Suprapubic skin (tissue), 4 donors: ENCODE measurements at regions not wholly inside any gene's neighbourhood (a gene's known extent, or its start where the extent isn't known, plus 50 kb on each side); places are given as distances from the start of the nearest gene placed in this dataset.

ENCODE experiments used
- DNase-seq, 2 donors: peaks; one replicate each; pipeline ENCODE4 v3.0.0-alpha.2; 2019; ENCODE audit warnings: low spot score in 2 of 2
- H3K27ac ChIP-seq: fragments of 200-600 bp; sonication (generic); one replicate; pipeline ENCODE4 v1.5.1; 2019
- H3K27me3 ChIP-seq: fragments of 200-600 bp; sonication (generic); one replicate; pipeline ENCODE4 v1.5.1; 2019
- H3K36me3 ChIP-seq: fragments of 200-600 bp; sonication (generic); one replicate; pipeline ENCODE4 v1.5.1; 2019
- H3K4me1 ChIP-seq: fragments of 200-600 bp; sonication (generic); one replicate; pipeline ENCODE4 v1.5.1; 2019
- H3K4me3 ChIP-seq: fragments of 200-600 bp; sonication (generic); one replicate; pipeline ENCODE4 v1.5.1; 2019; ENCODE audit warnings: mild to moderate bottlenecking
- H3K9me3 ChIP-seq: fragments of 200-600 bp; sonication (generic); one replicate; pipeline ENCODE4 v1.5.1; 2019
- EP300 ChIP-seq: sonication (generic); formaldehyde crosslinking; IDR thresholded peaks from one replicate; pipeline ENCODE4 v1.6.1; 2017; ENCODE audit warnings: antibody characterized with exemption
- POLR2A ChIP-seq, 2 donors: fragments of 450-650 bp; IDR thresholded peaks; one replicate each; pipeline ENCODE4 v1.6.1; 2017; ENCODE audit warnings: antibody characterized with exemption in 2 of 2, mild to moderate bottlenecking in 2 of 2, moderate library complexity in 2 of 2
- POLR2AphosphoS5 ChIP-seq, 3 donors: sonication (generic); formaldehyde crosslinking; IDR thresholded peaks; one replicate each; pipeline ENCODE4 v1.6.1; 2017; ENCODE audit warnings: antibody characterized with exemption in 3 of 3
- WGBS: methylation state at CpG from one replicate; pipeline ENCODE4 v1.1.5; 2018; 5-methylcytosine and 5-hydroxymethylcytosine counted together
- TF ChIP-seq, protein P1 (sequence below), 2 donors: fragments of 200-600 bp in 1 of 2; fragments of 450-650 bp in 1 of 2; sonication (generic) in 1 of 2; IDR thresholded peaks; one replicate each; pipeline ENCODE4 v1.5.1; 2016 to 2019; ENCODE audit warnings: antibody characterized with exemption in 2 of 2, mild to moderate bottlenecking in 1 of 2, moderate library complexity in 1 of 2

DNA sequence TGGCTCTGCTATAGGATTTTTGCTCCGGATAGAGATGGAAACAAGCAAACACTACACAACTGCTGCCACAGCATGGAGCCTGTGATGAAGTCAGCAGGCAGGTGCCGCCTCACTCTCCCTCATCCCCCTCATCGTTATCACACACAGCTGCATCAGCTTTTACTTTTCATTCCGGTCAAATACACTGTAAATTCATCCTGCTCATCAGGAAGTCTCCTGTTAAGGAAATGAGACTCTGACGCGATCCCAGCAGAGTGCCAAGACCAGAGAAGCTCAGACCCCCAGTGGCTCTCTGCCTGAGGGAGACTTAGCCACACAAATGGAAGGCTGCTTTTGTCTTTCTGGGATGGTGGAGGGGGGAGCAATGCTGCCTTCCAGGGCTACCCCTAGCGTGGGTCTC, 270.2 kb downstream of the ELAVL2 start:
- WGBS, result 39% methylated on average over 7 of the region's 7 CpGs
- no peak for DNase-seq
- TF ChIP-seq, protein P1, sequence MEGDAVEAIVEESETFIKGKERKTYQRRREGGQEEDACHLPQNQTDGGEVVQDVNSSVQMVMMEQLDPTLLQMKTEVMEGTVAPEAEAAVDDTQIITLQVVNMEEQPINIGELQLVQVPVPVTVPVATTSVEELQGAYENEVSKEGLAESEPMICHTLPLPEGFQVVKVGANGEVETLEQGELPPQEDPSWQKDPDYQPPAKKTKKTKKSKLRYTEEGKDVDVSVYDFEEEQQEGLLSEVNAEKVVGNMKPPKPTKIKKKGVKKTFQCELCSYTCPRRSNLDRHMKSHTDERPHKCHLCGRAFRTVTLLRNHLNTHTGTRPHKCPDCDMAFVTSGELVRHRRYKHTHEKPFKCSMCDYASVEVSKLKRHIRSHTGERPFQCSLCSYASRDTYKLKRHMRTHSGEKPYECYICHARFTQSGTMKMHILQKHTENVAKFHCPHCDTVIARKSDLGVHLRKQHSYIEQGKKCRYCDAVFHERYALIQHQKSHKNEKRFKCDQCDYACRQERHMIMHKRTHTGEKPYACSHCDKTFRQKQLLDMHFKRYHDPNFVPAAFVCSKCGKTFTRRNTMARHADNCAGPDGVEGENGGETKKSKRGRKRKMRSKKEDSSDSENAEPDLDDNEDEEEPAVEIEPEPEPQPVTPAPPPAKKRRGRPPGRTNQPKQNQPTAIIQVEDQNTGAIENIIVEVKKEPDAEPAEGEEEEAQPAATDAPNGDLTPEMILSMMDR (IDR thresholded peaks at IDR 0.05), result no peak
- TF ChIP-seq POLR2A (IDR thresholded peaks at IDR 0.05) (no peak), EP300 (no peak)
- Histone ChIP-seq H3K27me3 (no peaks in the 10 kb centered on the region), H3K36me3 (no peaks in the 10 kb centered on the region), H3K27ac (no peak overlapping the region), H3K4me1 (no peaks in the 10 kb centered on the region), H3K4me3 (no peak overlapping the region), H3K9me3 (no peaks in the 10 kb centered on the region)

DNA sequence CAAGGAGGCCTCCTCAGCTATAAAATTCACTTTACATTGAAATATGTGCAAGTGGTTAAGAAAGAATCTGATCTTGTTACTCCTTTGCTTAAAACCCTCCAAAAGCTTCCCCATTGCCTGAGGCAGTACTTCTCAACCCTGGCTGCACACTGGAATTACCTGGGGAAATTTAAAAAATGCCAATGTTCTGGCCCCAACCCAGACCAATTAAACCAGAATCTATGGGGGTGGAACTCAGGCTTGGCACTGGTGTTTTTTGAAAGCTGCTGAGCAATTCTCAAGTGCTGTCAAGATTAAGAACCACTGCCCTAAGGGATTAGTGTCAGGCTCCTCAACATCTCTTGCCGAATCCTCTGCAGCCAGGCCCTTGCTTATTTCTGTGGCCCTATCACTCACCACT, 269.6 kb downstream of the ELAVL2 start:
- Histone ChIP-seq H3K9me3 (no peaks in the 10 kb centered on the region), H3K4me1 (no peaks in the 10 kb centered on the region), H3K27ac (no peak overlapping the region), H3K27me3 (no peaks in the 10 kb centered on the region), H3K4me3 (no peak overlapping the region), H3K36me3 (no peaks in the 10 kb centered on the region)
- WGBS, result 31% methylated on average over 1 of the region's 1 CpG
- no peak for TF ChIP-seq POLR2AphosphoS5 (IDR thresholded peaks at IDR 0.05)
- no peak for TF ChIP-seq EP300
- no peak for TF ChIP-seq POLR2A (IDR thresholded peaks at IDR 0.05)
- TF ChIP-seq, protein P1 (IDR thresholded peaks at IDR 0.05), result no peak
- DNase-seq, result no peak

DNA sequence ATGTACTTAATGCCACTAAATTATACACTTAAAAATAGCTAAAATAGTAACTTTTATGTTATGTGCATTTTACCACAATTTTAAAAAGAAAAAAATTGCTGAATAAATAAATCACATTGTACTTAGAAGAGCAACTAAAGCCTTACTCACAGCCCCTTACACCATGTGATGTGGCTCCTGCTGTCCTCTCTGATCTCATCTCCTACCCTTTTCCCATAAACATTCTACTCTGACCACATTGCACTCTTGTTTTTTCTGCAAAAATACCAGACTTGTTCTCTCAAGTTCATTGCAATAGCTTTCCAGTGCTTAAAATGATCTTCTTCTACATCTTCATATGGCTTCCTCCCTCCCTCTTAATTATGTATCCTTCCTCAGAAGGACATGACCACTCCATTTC, 268.4 kb downstream of the ELAVL2 start:
- H3K27ac ChIP-seq, result no peak overlapping the region
- no peak overlapping the region for H3K4me3 ChIP-seq
- H3K36me3 ChIP-seq, result no peaks in the 10 kb centered on the region
- no peaks in the 10 kb centered on the region for H3K9me3 ChIP-seq
- no peaks in the 10 kb centered on the region for H3K4me1 ChIP-seq
- no peaks in the 10 kb centered on the region for H3K27me3 ChIP-seq
- no peak for DNase-seq
- TF ChIP-seq, protein P1 (IDR thresholded peaks at IDR 0.05), result no peak
- no peak for TF ChIP-seq EP300
- TF ChIP-seq POLR2A (IDR thresholded peaks at IDR 0.05), result no peak
- no peak for TF ChIP-seq POLR2AphosphoS5 (IDR thresholded peaks at IDR 0.05)

DNA sequence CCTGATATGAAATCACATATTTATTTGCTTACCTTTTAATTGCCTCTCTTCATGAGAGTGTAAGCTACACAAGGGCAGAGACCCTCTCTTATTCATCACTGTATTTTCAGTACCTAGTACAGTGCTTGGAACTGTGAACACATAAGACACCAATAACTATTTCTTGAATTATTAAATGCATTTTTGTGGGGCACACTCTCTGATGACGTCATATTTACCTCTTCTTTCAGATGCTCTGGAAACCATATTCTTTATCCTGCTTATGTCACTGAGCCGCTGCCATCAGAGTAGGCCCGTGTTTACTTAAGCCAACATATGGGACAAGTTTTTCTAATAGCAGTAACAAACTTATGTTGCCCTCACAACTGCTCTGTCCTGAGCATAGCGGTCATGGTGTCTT, 266.5 kb downstream of the ELAVL2 start:
- H3K4me1 ChIP-seq, result no peaks in the 10 kb centered on the region
- H3K27ac ChIP-seq, result no peak overlapping the region
- H3K9me3 ChIP-seq, result no peaks in the 10 kb centered on the region
- no peaks in the 10 kb centered on the region for H3K36me3 ChIP-seq
- 93% methylated on average over 4 of the region's 4 CpGs for WGBS
- H3K27me3 ChIP-seq, result no peaks in the 10 kb centered on the region
- TF ChIP-seq, protein P1 (IDR thresholded peaks at IDR 0.05), result no peak
- no peak for TF ChIP-seq POLR2AphosphoS5 (IDR thresholded peaks at IDR 0.05)
- no peak for TF ChIP-seq EP300
- TF ChIP-seq POLR2A (IDR thresholded peaks at IDR 0.05), result no peak
- no peak overlapping the region for H3K4me3 ChIP-seq
- DNase-seq, result no peak

DNA sequence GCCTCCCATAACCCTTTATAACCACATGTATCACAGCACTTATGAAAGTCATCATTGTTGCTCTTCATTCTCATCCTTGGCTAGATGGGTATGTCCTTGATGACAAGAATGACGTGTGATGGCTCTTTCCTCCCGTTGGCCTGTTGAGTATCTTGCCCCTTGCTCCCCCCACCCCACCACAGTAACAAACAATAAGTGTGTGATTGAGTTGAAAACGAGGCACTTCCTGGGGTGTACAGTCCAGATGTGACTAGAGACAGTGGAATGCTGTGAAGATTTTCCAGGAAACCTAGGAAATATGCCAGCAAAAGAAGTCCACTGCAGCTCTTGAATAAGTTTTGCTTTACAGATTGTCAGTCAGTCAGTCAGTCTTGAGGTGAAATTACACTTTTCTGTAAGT, 262.5 kb downstream of the ELAVL2 start:
- 49% methylated on average over 3 of the region's 3 CpGs for WGBS
- Histone ChIP-seq H3K4me3 (no peak overlapping the region), H3K9me3 (no peaks in the 10 kb centered on the region), H3K27ac (no peak overlapping the region), H3K27me3 (no peaks in the 10 kb centered on the region), H3K36me3 (no peaks in the 10 kb centered on the region), H3K4me1 (no peaks in the 10 kb centered on the region)
- TF ChIP-seq EP300 (no peak), POLR2A (IDR thresholded peaks at IDR 0.05) (no peak), POLR2AphosphoS5 (IDR thresholded peaks at IDR 0.05) (no peak)
- TF ChIP-seq, protein P1 (IDR thresholded peaks at IDR 0.05), result no peak
- no peak for DNase-seq
